ENCODE measurements at regions not wholly inside any gene's neighbourhood (a gene's known extent, or its start where the extent isn't known, plus 50 kb on each side); places are given as distances from the start of the nearest gene placed in this dataset.
"Not testable (repeated sequence)": the region's sequence is repeated elsewhere in the genome, so short reads cannot be mapped to it uniquely, and the experiment has no call there.

DNA sequence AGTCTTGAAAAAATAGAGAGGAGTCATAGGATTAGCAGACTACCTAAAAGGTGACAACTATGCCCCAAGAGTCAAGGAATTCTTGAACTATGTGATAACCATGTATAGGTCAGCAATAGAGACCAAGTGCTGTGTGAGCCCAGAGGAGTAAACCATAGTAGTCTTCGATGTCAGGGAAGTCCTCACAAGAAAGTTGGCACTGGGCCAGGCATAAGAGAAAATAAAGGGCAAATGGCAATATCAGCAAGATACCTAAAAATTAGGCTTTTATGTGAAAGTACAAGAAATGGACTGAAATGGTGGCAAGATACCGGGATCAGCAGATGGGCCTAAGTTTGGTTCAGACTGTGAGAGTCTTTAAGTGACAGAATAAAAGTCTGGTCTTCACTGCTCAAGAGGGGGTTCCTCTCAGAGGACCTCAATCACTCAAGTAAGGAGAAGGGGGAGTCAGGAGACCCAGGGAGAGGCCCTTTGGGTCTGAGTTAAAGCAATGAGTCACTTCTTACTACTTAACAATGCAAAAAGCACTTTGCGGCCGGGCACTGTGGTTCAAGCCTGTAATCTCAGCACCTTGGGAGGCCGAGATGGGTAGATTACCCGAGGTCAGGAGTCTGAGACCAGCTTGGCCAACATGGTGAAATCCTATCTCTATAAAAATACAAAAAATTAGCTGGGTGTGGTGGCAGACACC lies 95.0 kb downstream of the TEX35 start:
- TF ChIP-seq POLR2A (IDR thresholded peaks at IDR 0.05) = no peak
- TF ChIP-seq, protein P1, sequence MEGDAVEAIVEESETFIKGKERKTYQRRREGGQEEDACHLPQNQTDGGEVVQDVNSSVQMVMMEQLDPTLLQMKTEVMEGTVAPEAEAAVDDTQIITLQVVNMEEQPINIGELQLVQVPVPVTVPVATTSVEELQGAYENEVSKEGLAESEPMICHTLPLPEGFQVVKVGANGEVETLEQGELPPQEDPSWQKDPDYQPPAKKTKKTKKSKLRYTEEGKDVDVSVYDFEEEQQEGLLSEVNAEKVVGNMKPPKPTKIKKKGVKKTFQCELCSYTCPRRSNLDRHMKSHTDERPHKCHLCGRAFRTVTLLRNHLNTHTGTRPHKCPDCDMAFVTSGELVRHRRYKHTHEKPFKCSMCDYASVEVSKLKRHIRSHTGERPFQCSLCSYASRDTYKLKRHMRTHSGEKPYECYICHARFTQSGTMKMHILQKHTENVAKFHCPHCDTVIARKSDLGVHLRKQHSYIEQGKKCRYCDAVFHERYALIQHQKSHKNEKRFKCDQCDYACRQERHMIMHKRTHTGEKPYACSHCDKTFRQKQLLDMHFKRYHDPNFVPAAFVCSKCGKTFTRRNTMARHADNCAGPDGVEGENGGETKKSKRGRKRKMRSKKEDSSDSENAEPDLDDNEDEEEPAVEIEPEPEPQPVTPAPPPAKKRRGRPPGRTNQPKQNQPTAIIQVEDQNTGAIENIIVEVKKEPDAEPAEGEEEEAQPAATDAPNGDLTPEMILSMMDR (IDR thresholded peaks at IDR 0.05) = no peak
- H3K36me3 ChIP-seq = no peaks in the 10 kb centered on the region
- ATAC-seq = no peak
- no peak overlapping the region for H3K4me3 ChIP-seq
- no peaks in the 10 kb centered on the region for H3K9me3 ChIP-seq
- no peaks in the 10 kb centered on the region for H3K27me3 ChIP-seq
- intact Hi-C loops (cut with DNase I) = no loop called here
- no peak for DNase-seq
- H3K27ac ChIP-seq = no peak overlapping the region
- no peaks in the 10 kb centered on the region for H3K4me1 ChIP-seq
- WGBS (ENCODE audit: insufficient coverage, low coverage, low lambda C conversion rate, missing lambda C conversion rate) = 60% methylated on average over 3 of the region's 6 CpGs

DNA sequence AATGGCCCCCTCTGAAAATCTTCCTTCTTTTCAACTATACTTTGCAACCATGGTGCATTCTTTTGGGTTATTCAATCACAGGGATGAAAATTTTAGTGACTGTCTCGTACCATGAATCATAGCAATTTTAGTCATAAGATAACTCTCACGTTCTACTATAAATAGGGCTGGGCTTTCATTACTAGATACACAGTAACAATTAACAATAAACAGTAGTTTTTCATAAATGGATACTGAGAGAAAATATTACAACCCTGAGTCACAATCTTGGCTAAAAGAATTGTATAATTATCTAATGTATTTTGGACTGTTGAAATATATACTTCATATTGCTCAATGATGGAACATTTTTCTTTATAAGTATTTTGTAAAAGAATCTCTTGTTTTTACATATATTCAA lies 96.1 kb downstream of the TEX35 start:
- 60% methylated on average over 2 of the region's 2 CpGs for WGBS (ENCODE audit: insufficient coverage, low coverage, low lambda C conversion rate, missing lambda C conversion rate)
- intact Hi-C loops (cut with DNase I) = no loop called here
- Histone ChIP-seq H3K27ac (no peak overlapping the region), H3K9me3 (no peaks in the 10 kb centered on the region), H3K4me1 (no peaks in the 10 kb centered on the region), H3K36me3 (no peaks in the 10 kb centered on the region), H3K27me3 (no peaks in the 10 kb centered on the region), H3K4me3 (no peak overlapping the region)
- TF ChIP-seq, protein P1 (IDR thresholded peaks at IDR 0.05) = no peak
- TF ChIP-seq POLR2A (IDR thresholded peaks at IDR 0.05) = no peak
- DNase-seq (no peak), ATAC-seq (no peak)

DNA sequence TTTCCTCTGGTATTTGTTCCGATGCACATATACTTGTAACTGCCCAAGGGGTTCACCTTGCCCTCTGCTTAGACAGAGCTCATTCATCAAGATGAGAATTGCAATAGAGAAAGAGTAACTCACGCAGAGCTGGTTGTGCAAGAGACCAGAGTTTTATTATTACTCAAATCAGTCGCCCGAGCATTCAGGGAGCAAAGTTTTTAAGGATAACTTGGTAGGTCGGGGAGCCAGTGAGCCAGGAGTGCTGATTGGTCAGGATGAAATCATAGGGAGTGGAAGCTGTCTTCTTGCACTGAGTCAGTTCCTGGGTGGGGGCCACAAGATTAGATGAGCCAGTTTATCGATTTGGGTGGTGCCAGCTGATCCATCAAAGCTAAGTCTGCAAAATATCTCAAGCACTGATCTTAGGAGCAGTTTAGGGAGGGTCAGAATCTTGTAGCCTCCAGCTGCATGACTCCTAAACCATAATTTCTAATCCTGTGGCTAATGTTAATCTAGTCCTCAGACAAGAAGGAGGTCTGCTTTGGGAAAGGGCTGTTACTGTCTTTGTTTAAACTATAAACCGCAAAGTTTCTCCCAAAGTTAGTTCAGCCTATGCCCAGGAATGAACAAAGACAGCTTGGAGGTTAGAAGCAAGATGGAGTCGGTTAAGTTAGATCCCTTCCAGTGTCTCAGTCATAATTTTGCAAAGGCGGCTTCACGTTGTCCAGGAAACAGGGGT lies 97.9 kb downstream of the TEX35 start:
- H3K4me1 ChIP-seq; ATAC-seq; H3K9me3 ChIP-seq; H3K4me3 ChIP-seq; H3K36me3 ChIP-seq; H3K27me3 ChIP-seq; H3K27ac ChIP-seq; intact Hi-C loops (cut with DNase I); DNase-seq: not testable (repeated sequence)
- 59% methylated on average over 6 of the region's 10 CpGs for WGBS (ENCODE audit: insufficient coverage, low coverage, low lambda C conversion rate, missing lambda C conversion rate)

DNA sequence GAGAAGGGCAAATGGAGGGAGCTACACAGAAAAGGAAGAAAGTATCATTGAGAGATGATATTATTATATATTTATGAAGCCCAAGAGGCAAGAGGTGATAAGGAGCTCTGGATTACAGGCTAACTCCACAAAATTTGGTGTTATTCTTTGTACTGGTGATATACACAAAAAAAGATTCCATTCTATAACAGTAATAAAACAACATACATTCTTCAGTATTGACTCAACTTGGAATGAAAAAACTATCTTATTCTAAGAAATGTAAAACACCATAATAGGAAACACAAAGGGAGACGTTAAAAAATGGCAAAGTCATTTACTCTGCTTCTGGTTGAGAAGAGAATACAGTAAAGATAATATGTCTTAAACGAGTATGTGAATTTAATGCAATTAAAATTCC lies 99.4 kb downstream of the TEX35 start:
- intact Hi-C loops (cut with DNase I) = no loop called here
- H3K36me3 ChIP-seq = no peaks in the 10 kb centered on the region
- DNase-seq = no peak
- H3K4me3 ChIP-seq = no peak overlapping the region
- ATAC-seq = no peak
- H3K9me3 ChIP-seq = no peaks in the 10 kb centered on the region
- no peaks in the 10 kb centered on the region for H3K27me3 ChIP-seq
- WGBS (ENCODE audit: insufficient coverage, low coverage, low lambda C conversion rate, missing lambda C conversion rate) = 56% methylated on average over 2 of the region's 2 CpGs
- TF ChIP-seq POLR2A (IDR thresholded peaks at IDR 0.05) = no peak
- TF ChIP-seq, protein P1 (IDR thresholded peaks at IDR 0.05) = no peak
- H3K4me1 ChIP-seq = no peaks in the 10 kb centered on the region
- H3K27ac ChIP-seq = no peak overlapping the region

DNA sequence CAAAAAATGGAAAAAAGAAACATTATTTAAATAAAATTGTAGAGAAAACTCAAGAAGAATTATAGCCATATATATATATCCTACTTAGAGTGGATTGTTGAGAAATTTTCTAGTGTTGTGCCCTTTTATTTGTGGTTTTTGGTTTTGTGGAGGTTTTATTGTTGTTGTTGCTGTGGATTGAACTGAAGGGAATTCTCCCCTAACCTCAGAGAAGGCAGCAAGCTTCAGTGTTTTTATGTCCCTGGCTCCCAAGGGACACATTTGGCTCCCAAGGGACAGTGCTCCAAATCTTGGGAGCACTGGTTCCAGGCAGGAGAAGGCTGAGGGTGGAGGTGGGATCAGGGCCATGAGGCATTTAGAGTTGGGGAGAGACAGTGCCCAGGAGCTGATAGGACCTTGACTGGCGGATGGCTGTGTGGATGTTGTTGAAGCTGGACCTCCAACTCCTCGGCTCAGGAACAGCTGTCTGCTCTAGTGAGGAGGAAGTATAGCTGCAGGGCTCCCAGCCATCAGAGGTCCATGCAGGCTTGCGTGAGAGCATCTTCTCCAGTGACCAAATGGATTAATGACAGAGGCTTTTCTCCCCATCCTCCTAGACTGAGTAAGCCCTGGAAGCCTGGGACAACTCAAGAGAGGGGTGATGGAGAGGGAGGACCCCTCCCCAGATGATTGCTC lies 100.5 kb downstream of the TEX35 start:
- DNase-seq (no peak), ATAC-seq (peak in 1 of 4 donors; percentile 11)
- H3K9me3 ChIP-seq = no peaks in the 10 kb centered on the region
- intact Hi-C loops (cut with DNase I) = no loop called here
- no peaks in the 10 kb centered on the region for H3K4me1 ChIP-seq
- TF ChIP-seq POLR2A (IDR thresholded peaks at IDR 0.05) = no peak
- TF ChIP-seq, protein P1 (IDR thresholded peaks at IDR 0.05) = no peak
- no peak overlapping the region for H3K4me3 ChIP-seq
- no peaks in the 10 kb centered on the region for H3K27me3 ChIP-seq
- WGBS (ENCODE audit: insufficient coverage, low coverage, low lambda C conversion rate, missing lambda C conversion rate) = 100% methylated on average over 1 of the region's 3 CpGs
- H3K36me3 ChIP-seq = no peaks in the 10 kb centered on the region
- no peak overlapping the region for H3K27ac ChIP-seq
